OCI-LY3 (cell line): ENCODE measurements at regions not wholly inside any gene's neighbourhood (a gene's known extent, or its start where the extent isn't known, plus 50 kb on each side); places are given as distances from the start of the nearest gene placed in this dataset.

Experiments used
- CTCF ChIP-seq: fragments of 200-600, 300-600 bp; sonication (generic); IDR thresholded peaks from 2 replicates; pipeline ENCODE4 v1.5.1; 2014; ENCODE audit warnings: antibody characterized with exemption, low read length, low read depth
- EZH2phosphoT487 ChIP-seq: fragments of 200-600 bp; shearing (Covaris generic); IDR thresholded peaks from 2 replicates; pipeline ENCODE4 v1.6.1; 2018; ENCODE audit warnings: antibody characterized with exemption, mixed run types, low read depth

DNA sequence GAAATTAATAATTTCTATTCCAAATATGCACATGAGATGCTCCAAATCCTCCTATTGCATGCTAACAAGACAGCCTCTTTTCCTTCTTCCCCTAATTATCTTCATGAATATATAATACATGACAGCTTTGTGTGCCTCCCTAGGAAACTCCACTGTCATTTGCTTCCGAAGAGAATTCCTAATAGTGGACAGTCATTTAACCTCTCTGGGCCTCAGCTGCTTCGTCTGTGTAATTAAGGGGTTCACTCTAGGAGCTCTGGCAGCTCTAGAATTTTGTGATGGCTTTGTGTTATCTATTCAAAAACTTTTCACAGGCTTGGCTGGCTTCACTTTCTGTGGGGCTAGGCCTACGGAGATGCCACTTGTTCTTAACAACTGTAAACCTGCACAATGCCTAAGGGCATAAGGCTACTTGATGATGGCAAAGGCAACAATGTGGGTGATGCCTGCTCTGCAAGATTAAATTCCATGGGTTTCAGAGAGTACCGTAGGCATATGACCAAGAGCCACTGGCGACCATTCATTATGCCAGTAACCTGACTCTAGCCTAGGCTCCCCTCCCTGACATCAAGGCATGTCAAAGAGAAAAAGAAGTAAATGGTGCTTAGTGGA, 333.8 kb upstream of the UMPS start:
- no peak for TF ChIP-seq CTCF
- no peak for TF ChIP-seq EZH2phosphoT487
